ENCODE measurements at regions not wholly inside any gene's neighbourhood (a gene's known extent, or its start where the extent isn't known, plus 50 kb on each side); places are given as distances from the start of the nearest gene placed in this dataset.

DNA sequence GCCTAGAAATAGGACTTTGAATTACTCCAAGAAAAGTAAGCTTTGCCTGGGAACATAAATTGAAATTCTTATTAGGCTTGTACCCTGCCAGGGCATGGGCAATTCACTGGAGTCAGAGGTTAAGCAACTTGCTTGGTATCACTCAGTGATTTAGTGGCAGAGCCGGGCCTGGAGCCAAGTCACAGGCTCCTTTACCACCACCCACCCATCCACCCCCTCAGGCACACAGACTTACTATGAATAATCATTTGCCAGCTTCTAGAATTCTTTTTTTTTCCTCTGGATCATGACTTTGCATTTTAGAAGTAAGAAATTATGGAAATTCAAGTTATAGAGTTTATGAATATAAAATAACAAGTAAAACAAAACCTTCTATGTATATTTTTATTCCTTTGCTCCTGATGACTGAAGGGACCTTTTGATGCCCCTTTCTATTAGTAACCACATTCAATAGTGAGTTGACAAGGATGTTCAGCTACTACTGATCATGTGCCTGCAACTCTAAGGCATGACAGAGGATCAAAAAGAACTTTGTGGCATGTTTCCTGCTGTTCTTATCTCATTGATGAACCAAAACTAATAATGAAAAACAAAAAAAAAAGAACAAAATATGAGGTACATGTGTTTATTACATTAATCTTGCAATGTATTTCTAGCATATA lies 614.7 kb downstream of the TLR4 start:
- H3K36me3 ChIP-seq, result no peaks in the 10 kb centered on the region
- TF ChIP-seq, protein P1, sequence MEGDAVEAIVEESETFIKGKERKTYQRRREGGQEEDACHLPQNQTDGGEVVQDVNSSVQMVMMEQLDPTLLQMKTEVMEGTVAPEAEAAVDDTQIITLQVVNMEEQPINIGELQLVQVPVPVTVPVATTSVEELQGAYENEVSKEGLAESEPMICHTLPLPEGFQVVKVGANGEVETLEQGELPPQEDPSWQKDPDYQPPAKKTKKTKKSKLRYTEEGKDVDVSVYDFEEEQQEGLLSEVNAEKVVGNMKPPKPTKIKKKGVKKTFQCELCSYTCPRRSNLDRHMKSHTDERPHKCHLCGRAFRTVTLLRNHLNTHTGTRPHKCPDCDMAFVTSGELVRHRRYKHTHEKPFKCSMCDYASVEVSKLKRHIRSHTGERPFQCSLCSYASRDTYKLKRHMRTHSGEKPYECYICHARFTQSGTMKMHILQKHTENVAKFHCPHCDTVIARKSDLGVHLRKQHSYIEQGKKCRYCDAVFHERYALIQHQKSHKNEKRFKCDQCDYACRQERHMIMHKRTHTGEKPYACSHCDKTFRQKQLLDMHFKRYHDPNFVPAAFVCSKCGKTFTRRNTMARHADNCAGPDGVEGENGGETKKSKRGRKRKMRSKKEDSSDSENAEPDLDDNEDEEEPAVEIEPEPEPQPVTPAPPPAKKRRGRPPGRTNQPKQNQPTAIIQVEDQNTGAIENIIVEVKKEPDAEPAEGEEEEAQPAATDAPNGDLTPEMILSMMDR (IDR thresholded peaks at IDR 0.05; ENCODE audit: low read depth, low read length), result no peak
- no peaks in the 10 kb centered on the region for H3K9me3 ChIP-seq (ENCODE audit: severe bottlenecking)
- DNase-seq, result no peak
- H3K4me3 ChIP-seq (ENCODE audit: low read depth, low read length), result no peak overlapping the region
- no peaks in the 10 kb centered on the region for H3K27me3 ChIP-seq (ENCODE audit: insufficient read depth, low read depth, severe bottlenecking)
- H3K27ac ChIP-seq, result no peak overlapping the region

DNA sequence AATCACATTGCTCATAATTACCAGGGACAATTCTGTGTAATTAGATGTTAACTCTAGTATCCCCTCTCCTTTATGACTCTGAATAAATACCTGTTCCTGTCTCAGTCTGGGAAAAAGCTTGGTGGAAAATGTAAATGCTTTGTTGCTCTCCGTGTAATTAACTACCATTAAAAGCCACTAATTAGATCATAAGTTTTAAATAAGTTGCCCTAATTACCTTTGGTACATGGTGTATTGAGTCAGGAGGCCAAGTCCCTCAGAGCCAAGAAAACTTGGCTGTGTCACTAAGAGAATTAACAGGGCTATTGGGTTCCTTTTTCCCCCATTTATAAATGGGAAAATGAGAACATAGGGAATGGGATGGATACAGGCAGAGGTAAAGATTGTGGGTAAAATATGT lies 617.6 kb downstream of the TLR4 start:
- Histone ChIP-seq H3K27me3 (ENCODE audit: insufficient read depth, low read depth, severe bottlenecking) (no peaks in the 10 kb centered on the region), H3K27ac (no peak overlapping the region), H3K9me3 (ENCODE audit: severe bottlenecking) (no peaks in the 10 kb centered on the region), H3K36me3 (no peaks in the 10 kb centered on the region), H3K4me3 (ENCODE audit: low read depth, low read length) (no peak overlapping the region)
- TF ChIP-seq, protein P1 (IDR thresholded peaks at IDR 0.05; ENCODE audit: low read depth, low read length), result no peak
- DNase-seq, result no peak

DNA sequence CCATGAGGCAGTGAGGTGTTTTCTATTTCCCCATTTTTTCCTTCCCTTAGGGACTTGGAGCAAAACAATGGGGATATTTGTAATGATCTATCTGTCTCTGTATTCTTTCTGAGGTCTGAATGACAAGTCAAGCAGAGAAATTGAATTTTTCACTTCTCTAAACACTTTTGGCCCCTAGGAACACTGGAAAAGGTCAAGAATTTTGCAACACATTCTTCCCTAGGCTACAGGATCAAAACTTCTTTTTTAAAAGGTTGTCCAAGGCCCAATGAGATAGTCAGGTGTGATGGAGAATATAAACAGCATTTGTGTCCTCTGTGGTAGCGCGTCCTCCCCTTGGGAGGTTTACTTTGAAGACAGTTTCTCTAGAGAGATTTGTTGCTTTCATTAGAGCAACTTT lies 620.5 kb downstream of the TLR4 start:
- no peak overlapping the region for H3K4me3 ChIP-seq (ENCODE audit: low read depth, low read length)
- no peaks in the 10 kb centered on the region for H3K27me3 ChIP-seq (ENCODE audit: insufficient read depth, low read depth, severe bottlenecking)
- no peaks in the 10 kb centered on the region for H3K9me3 ChIP-seq (ENCODE audit: severe bottlenecking)
- no peaks in the 10 kb centered on the region for H3K36me3 ChIP-seq
- no peak overlapping the region for H3K27ac ChIP-seq
- no peak for DNase-seq
- TF ChIP-seq, protein P1 (IDR thresholded peaks at IDR 0.05; ENCODE audit: low read depth, low read length), result no peak

DNA sequence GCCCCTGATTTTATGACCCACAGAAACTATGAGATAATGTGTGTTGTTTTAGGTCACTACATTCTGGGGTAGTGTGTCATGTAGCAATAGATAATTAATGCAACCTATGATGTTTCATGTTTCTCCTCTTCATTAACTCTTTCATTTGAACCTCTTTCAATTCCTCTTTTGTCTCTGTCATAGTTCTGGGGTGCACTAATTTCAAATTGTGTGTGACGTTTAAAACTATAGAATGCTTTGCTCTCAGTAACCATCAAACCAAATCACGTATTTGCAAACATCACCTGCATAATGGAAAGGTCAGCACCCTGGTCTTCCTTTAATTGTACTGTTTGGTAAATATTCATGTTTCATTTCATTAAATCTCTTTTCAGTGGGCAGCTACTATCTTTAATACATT lies 621.6 kb downstream of the TLR4 start:
- Histone ChIP-seq H3K27me3 (ENCODE audit: insufficient read depth, low read depth, severe bottlenecking) (no peaks in the 10 kb centered on the region), H3K4me3 (ENCODE audit: low read depth, low read length) (no peak overlapping the region), H3K9me3 (ENCODE audit: severe bottlenecking) (no peaks in the 10 kb centered on the region), H3K27ac (no peak overlapping the region), H3K36me3 (no peaks in the 10 kb centered on the region)
- no peak for DNase-seq
- TF ChIP-seq, protein P1 (IDR thresholded peaks at IDR 0.05; ENCODE audit: low read depth, low read length), result no peak

DNA sequence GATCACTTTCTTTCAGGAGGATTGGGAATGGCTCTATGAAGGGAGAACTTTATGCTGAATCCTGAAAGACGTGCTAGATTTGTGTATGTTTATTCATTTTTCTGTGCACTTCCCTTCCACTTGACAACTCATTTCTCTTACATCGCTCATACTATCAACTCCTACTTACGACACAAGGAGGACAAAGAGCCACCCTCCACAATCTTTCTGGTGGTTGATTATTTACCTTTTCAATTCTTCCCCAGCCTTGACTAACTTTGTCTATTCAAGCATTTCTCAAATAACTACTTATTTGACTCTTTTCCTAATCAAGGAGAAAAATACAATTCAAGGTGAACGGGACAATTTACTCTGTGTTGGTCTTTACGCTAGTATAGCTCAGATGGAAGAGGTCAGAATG lies 622.1 kb downstream of the TLR4 start:
- no peak for DNase-seq
- no peak overlapping the region for H3K27ac ChIP-seq
- no peaks in the 10 kb centered on the region for H3K9me3 ChIP-seq (ENCODE audit: severe bottlenecking)

More for the DNA sequence above, 622.1 kb downstream of the TLR4 start:
- H3K36me3 ChIP-seq, result no peaks in the 10 kb centered on the region
- TF ChIP-seq, protein P1 (IDR thresholded peaks at IDR 0.05; ENCODE audit: low read depth, low read length), result no peak
- no peak overlapping the region for H3K4me3 ChIP-seq (ENCODE audit: low read depth, low read length)
- no peaks in the 10 kb centered on the region for H3K27me3 ChIP-seq (ENCODE audit: insufficient read depth, low read depth, severe bottlenecking)

Data from WERI-Rb-1 (cell line).